ENCODE measurements at regions not wholly inside any gene's neighbourhood (a gene's known extent, or its start where the extent isn't known, plus 50 kb on each side); places are given as distances from the start of the nearest gene placed in this dataset.
"Not testable (repeated sequence)": the region's sequence is repeated elsewhere in the genome, so short reads cannot be mapped to it uniquely, and the experiment has no call there.

DNA sequence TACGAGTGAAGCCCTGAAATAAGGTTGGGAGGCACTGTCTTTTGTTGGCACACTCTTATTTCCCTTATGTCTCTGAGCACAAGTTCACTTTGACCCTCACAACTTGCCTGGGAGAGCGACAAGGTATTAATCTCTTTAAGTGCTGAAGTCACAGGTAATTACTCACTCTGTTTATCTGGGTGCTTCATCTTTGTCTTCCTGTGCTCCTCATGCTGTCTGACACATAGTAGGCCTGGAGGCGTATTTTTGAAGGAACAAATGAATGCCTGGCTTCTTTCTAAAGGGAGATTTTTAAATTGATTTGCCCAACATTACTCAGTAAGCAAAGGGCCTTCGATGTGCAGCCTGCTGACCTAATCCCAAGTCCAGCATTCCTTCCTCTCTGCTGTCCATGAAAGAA, 507.1 kb upstream of the TNP1 start:
- DNase-seq (ENCODE audit: low read depth): no peak

- no peak for DNase-seq (ENCODE audit: low read depth)
Observed at GRCh38 chr2:217366266-217366895, 506.5 kb upstream of the TNP1 start.

GRCh38 chr2:217365656-217366055, 505.8 kb upstream of the TNP1 start:
- no peak for DNase-seq (ENCODE audit: low read depth)

- DNase-seq (ENCODE audit: low read depth): no peak
Observed at GRCh38 chr2:217364224-217364623, 504.4 kb upstream of the TNP1 start.

DNA sequence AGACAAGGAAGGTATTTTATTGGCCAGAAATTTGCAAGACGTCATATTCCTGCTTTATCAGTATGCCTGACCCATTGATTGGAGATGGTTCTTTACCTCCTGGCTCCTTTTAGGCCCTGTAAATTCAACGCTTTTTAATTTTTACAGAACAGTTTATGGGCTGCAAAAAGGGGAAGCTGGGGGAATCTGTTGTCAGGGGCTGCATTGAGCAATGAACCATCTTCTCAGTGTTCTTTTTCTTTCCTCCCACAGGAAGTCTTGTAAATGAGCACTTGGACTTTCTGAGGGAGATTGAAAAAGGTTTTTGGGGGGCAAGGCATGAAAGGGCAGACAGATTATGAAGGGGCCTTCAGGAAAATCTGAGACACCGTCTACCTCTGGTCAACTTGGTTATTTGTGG, 503.6 kb upstream of the TNP1 start:
- no peak for DNase-seq (ENCODE audit: low read depth)

DNA sequence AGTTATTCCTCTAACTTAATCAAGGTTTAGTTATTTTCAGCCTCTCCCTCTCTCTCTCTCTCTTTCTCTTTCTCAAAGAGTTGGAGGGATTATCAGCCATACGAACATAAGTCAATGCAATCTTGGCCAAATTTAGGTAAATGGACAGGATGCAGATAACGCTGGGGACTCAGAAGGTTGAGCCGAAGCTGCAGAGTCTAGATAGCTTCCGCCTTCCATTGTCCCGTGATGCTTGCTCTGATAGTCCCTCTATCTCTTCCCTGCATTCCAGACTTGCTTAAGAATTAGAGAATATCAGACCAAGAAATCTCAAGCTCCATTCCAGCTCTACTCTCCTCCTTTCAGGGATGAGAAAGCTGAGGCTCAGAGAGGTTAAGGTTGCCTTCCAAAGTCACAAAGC, 502.8 kb upstream of the TNP1 start:
- DNase-seq (ENCODE audit: low read depth): no peak

DNA sequence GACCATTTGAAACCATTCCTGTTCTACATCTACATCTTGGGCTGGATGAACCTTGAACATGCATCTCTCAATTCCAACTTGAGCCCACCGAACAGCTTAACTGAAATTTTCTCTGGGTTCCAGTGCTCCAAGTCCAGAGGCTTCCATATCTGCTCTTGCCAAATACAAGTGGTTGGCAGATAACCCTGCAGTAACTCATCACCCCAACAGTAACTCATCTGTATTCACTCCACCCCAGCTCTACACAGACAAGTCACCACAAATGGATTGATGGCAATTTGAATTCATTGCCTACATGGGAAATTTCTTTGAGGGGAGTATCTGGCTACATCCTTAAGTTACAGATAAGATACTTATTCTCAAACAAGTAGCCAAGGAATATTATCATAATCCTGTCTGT, 502.4 kb upstream of the TNP1 start:
- DNase-seq (ENCODE audit: low read depth): no peak

- DNase-seq (ENCODE audit: low read depth): no peak
Observed at GRCh38 chr2:217361483-217361880, 501.6 kb upstream of the TNP1 start.

GRCh38 chr2:217360781-217361482, 501.1 kb upstream of the TNP1 start:
- DNase-seq (ENCODE audit: low read depth): no peak

DNA sequence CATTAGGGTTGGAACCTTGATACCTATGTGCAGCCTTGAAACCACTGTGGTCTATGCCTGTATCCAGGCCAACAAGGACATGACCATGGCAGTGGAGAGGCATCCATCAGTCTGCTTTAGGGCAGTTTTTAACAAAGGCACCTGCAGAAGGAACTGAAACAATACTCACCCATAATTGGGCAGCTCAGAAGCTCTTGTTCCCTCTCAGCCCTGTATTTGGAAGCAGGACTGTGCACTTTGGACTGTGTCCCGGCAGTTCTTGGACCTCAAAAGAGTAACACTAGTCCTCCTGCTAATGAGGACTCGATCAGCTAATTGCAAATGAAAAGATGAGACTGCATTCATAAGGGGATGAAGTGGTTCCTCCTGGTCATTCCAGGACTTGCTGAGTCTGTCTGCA, 500.2 kb upstream of the TNP1 start:
- no peak for DNase-seq (ENCODE audit: low read depth)

- no peak for DNase-seq (ENCODE audit: low read depth)
Observed at GRCh38 chr2:217357886-217358620, 498.2 kb upstream of the TNP1 start.

GRCh38 chr2:217356781-217357180, 496.9 kb upstream of the TNP1 start:
- no peak for DNase-seq (ENCODE audit: low read depth)

DNA sequence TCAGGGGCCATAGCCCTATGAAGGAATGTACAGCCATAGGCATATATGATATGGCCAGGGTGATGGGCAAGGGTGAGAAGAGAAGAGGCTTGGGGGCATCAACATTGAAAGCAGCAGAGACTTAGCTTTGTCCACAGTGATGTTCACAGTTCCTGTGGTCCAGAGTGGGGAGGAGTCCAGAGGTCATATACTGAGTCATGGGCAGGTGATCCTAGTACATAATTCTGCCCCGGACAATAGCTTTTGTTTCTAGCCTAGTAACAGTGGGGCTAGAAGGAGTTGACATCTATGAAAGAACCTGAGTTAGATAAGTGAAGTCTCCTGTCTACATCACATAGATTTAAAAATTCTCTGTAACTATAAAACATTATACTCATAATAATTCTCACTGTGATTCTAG, 496.3 kb upstream of the TNP1 start:
- no peak for DNase-seq (ENCODE audit: low read depth)

GRCh38 chr2:217353591-217353990, 493.7 kb upstream of the TNP1 start:
- DNase-seq (ENCODE audit: low read depth): no peak

- DNase-seq (ENCODE audit: low read depth): no peak
Observed at GRCh38 chr2:217351378-217351777, 491.5 kb upstream of the TNP1 start.

- no peak for DNase-seq (ENCODE audit: low read depth)
Observed at GRCh38 chr2:217349251-217349650, 489.4 kb upstream of the TNP1 start.

DNA sequence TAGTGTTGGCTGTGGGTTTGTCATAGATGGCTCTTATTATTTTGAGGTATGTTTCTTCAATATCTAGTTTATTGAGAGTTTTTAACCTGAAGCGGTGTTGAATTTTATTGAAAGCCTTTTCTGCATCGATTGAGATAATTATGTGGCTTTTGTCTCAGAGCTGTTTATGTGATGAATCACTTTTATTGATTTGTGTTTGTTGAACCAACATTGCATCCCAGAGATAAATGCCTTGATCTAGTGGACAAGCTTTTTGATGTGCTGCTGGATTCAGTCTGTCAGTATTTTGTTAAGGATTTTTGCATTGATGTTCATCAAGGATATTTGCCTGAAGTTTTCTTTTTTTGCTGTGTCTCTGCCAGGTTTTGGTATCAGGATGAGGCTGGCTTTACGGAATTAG, 487.8 kb upstream of the TNP1 start:
- not testable (repeated sequence) for DNase-seq (ENCODE audit: low read depth)

- DNase-seq (ENCODE audit: low read depth): not testable (repeated sequence)
Observed at GRCh38 chr2:217346043-217346442, 486.2 kb upstream of the TNP1 start.

DNA sequence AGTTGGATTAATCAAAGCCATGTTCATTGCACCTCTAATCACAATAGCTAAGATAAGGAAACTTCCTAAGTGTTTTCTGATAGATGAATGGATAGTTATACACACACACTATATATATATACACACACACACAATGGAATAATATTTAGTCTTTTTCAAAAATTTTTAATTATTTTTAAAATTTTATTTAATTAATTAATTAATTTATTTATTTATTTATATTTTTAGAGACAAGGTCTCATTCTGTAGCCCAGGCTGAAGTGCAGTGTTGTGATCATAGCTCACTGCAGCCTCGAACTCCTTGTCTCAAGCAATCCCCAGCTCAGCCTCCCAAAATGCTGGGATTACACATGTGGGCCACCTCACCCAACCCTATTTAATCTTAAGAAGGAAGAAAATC, 481.0 kb upstream of the TNP1 start:
- no peak for DNase-seq (ENCODE audit: low read depth)

GRCh38 chr2:217340176-217340575, 480.3 kb upstream of the TNP1 start:
- DNase-seq (ENCODE audit: low read depth): no peak

DNA sequence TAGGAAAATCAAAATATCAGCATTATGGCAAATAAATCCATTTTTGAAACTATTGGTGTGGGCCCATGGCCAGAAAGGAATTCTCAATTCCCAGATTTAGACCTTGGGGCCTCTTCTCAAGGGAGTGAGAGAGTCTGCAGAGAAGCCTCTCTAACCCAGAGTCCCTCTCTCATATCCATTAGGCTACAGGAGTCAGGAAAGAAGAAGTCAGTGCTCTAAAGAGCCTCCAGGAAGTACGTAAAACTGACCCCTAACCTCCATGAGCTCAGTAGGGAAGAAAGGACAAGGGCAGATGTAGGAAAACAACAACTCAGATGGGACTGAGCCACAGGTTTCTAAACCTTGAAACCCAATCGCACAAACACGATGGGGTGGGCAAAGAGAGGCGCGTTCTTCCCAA, 479.9 kb upstream of the TNP1 start:
- no peak for DNase-seq (ENCODE audit: low read depth)

- no peak for DNase-seq (ENCODE audit: low read depth)
Observed at GRCh38 chr2:217338306-217338916, 478.5 kb upstream of the TNP1 start.

GRCh38 chr2:217337771-217338170, 477.9 kb upstream of the TNP1 start:
- DNase-seq (ENCODE audit: low read depth): no peak
